GM23338 (cell line): ENCODE measurements at regions not wholly inside any gene's neighbourhood (a gene's known extent, or its start where the extent isn't known, plus 50 kb on each side); places are given as distances from the start of the nearest gene placed in this dataset.

Experiments used
- ATAC-seq: fragments of 200-7000 bp; cut with Tn5 transposase; 3 replicates; pipeline ENCODE4 v1.9.1; 2020
- DNase-seq: peaks from one replicate; pipeline ENCODE4 v3.0.0-alpha.2; 2015; ENCODE audit warnings: low spot score
- H2AFZ ChIP-seq: fragments of 200-600 bp; sonication (generic); 2 replicates; pipeline ENCODE4 v1.8.0; 2016; ENCODE audit warnings: antibody characterized with exemption, mild to moderate bottlenecking, moderate library complexity
- H3F3A ChIP-seq: fragments of 200-600 bp; sonication (generic); replicated peaks from 2 replicates; pipeline ENCODE4 v1.8.0; 2017; ENCODE audit warnings: antibody characterized with exemption, mixed run types, low read depth
- H3K27ac ChIP-seq: fragments of 200-600 bp; sonication (generic); 2 replicates; pipeline ENCODE4 v1.6.1; 2016; ENCODE audit warnings: low read depth
- H3K27me3 ChIP-seq: fragments of 200-600 bp; sonication (generic); 2 replicates; pipeline ENCODE4 v1.8.0; 2016; ENCODE audit warnings: mild to moderate bottlenecking, mixed run types, moderate library complexity; ENCODE audit not compliant: insufficient read depth
- H3K36me3 ChIP-seq: fragments of 200-600 bp; sonication (generic); 2 replicates; pipeline ENCODE4 v1.8.0; 2016; ENCODE audit warnings: mild to moderate bottlenecking; ENCODE audit not compliant: insufficient read depth
- H3K4me1 ChIP-seq: fragments of 200-600 bp; sonication (generic); 2 replicates; pipeline ENCODE4 v1.8.0; 2016; ENCODE audit warnings: mild to moderate bottlenecking, moderate library complexity; ENCODE audit not compliant: insufficient read depth
- H3K4me2 ChIP-seq: fragments of 200-600 bp; sonication (generic); 2 replicates; pipeline ENCODE4 v1.7.1; 2017; ENCODE audit warnings: mixed run types
- H3K4me3 ChIP-seq: fragments of 200-600 bp; sonication (generic); 2 replicates; pipeline ENCODE4 v1.6.1; 2016; ENCODE audit warnings: mixed run types
- H3K79me2 ChIP-seq: fragments of 200-600 bp; sonication (generic); replicated peaks from 2 replicates; pipeline ENCODE4 v1.8.0; 2017; ENCODE audit warnings: mild to moderate bottlenecking; ENCODE audit not compliant: insufficient read depth
- H3K9me2 ChIP-seq: fragments of 200-600 bp; sonication (generic); 2 replicates; pipeline ENCODE4 v1.8.0; 2017; ENCODE audit not compliant: insufficient read depth
- H4K20me1 ChIP-seq: fragments of 200-600 bp; sonication (generic); replicated peaks from 2 replicates; pipeline ENCODE4 v1.8.0; 2017; ENCODE audit warnings: mild to moderate bottlenecking; ENCODE audit not compliant: insufficient read depth
- H3K27ac Mint-ChIP-seq: 2 replicates; pipeline ENCODE4 v1.8.0; 2020; ENCODE audit warnings: inconsistent platforms, mild to moderate bottlenecking, moderate library complexity, mixed read lengths
- H3K27me3 Mint-ChIP-seq: 3 replicates; pipeline ENCODE4 v1.8.0; 2022; ENCODE audit warnings: low read depth, mild to moderate bottlenecking, moderate library complexity, mixed read lengths, inconsistent platforms; ENCODE audit not compliant: insufficient read depth, poor library complexity
- H3K36me3 Mint-ChIP-seq: 3 replicates; pipeline ENCODE4 v1.8.0; 2021; ENCODE audit warnings: low read depth, mild to moderate bottlenecking, inconsistent platforms, moderate library complexity, mixed read lengths
- H3K4me1 Mint-ChIP-seq: 3 replicates; pipeline ENCODE4 v1.8.0; 2020; ENCODE audit warnings: mild to moderate bottlenecking, inconsistent platforms, mixed read lengths
- H3K4me3 Mint-ChIP-seq: 3 replicates; pipeline ENCODE4 v1.8.0; 2021; ENCODE audit warnings: moderate library complexity, mild to moderate bottlenecking, inconsistent platforms, mixed read lengths
- H3K9me3 Mint-ChIP-seq: 3 replicates; pipeline ENCODE4 v1.8.0; 2020; ENCODE audit warnings: moderate library complexity, mild to moderate bottlenecking, inconsistent platforms, mixed read lengths
- JUNB ChIP-seq: IDR thresholded peaks from one replicate; pipeline ENCODE4 v1.6.1; 2016; ENCODE audit warnings: antibody characterized with exemption; ENCODE audit not compliant: unreplicated experiment
- NANOG ChIP-seq: IDR thresholded peaks from 2 replicates; pipeline ENCODE4 v1.6.1; 2016; ENCODE audit warnings: antibody characterized with exemption, borderline replicate concordance
- REST ChIP-seq: IDR thresholded peaks from one replicate; pipeline ENCODE4 v1.6.1; 2018; ENCODE audit warnings: antibody characterized with exemption; ENCODE audit not compliant: unreplicated experiment
- ZNF462 ChIP-seq: fragments of 250-450 bp; sonication (Bioruptor Pico); IDR thresholded peaks from 2 replicates; pipeline ENCODE4 v1.5.0; 2020; ENCODE audit warnings: mild to moderate bottlenecking, moderate library complexity

- TF ChIP-seq ZNF462 (CRISPR knock-in tag) (no peak), JUNB (no peak)
Observed at GRCh38 chr2:175580652-175581051, 399.1 kb upstream of the ATP5MC3 start (continued).

- Histone ChIP-seq H3K9me2 (0 out of 2 replicates have a peak, but pooled peaks cover 4% of the 10 kb centered on the region), H3K4me1 (peaks cover 4% of the 10 kb centered on the region; the same call in 1 of the 2 replicates), H3F3A (no peaks in the 10 kb centered on the region), H3K36me3 (no peaks in the 10 kb centered on the region), H3K4me2 (no peak overlapping the region), H3K27ac (no peak overlapping the region), H3K4me3 (no peak overlapping the region), H3K27me3 (no peaks in the 10 kb centered on the region), H3K79me2 (no peaks in the 10 kb centered on the region), H4K20me1 (no peaks in the 10 kb centered on the region), H2AFZ (no peak overlapping the region)
- no peak overlapping the region for H3K4me3 Mint-ChIP-seq
- ATAC-seq = no peak
- no peak for DNase-seq
- peaks cover 25% of the 10 kb centered on the region for H3K4me1 Mint-ChIP-seq
- no peaks in the 10 kb centered on the region for H3K36me3 Mint-ChIP-seq
- TF ChIP-seq REST (no peak), NANOG (no peak)
- H3K27me3 Mint-ChIP-seq = peaks cover 7% of the 10 kb centered on the region
- H3K9me3 Mint-ChIP-seq = no peaks in the 10 kb centered on the region
- no peak overlapping the region for H3K27ac Mint-ChIP-seq
Observed at GRCh38 chr2:175579646-175580045, 398.1 kb upstream of the ATP5MC3 start.
